ENCODE measurements at regions not wholly inside any gene's neighbourhood (a gene's known extent, or its start where the extent isn't known, plus 50 kb on each side); places are given as distances from the start of the nearest gene placed in this dataset.
A peak's percentile ranks its signal among the peaks of the same experiment; 100 is the strongest.

DNA sequence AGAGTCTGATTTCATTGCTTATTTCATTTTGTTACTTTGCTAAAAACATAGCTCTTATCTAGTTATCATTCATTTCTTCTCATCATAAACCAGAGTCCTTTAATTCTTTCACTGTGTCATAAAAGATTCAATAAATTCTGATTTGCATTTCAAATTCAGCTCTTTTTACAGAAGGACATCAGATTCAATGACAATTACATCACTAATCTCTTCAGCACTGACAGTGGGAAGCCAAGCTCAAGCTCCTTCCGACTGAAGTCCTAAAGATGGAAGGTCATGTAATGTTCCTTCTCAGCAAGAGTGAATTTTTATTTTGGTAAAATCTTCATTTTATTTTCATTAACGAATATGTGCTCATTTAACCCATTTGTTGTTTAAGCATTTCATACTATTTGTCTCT is 530.7 kb upstream of the ADGRL2 start:
- peak; percentile 53 for DNase-seq (ENCODE audit: low spot score)
- no peaks in the 10 kb centered on the region for H3K27me3 ChIP-seq (replicated peaks; ENCODE audit: insufficient read depth, low read depth, low read length, poor library complexity)
- no peaks in the 10 kb centered on the region for H3K36me3 ChIP-seq (ENCODE audit: insufficient read depth, low read length, poor library complexity, severe bottlenecking)
- ChIA-PET CTCF (no interaction called here), POLR2A (ENCODE audit: low non-redundant PET) (no interaction called here)
- H3K9me3 ChIP-seq (ENCODE audit: low read depth, low read length, poor library complexity, severe bottlenecking), result no peaks in the 10 kb centered on the region
- no TSS peak for BruUV-seq (replicated peaks)
- H3K4me1 ChIP-seq (ENCODE audit: insufficient read depth, low read length, poor library complexity, severe bottlenecking), result peaks cover 41% of the 10 kb centered on the region
- TF ChIP-seq CTCF (conservative IDR thresholded peaks at IDR 0.05; ENCODE audit: low read depth, low read length) (no peak), EZH2 (IDR thresholded peaks at IDR 0.05; ENCODE audit: borderline replicate concordance, low read depth, low read length, poor library complexity, severe bottlenecking) (no peak)
- H3K4me3 ChIP-seq (ENCODE audit: low read depth, low read length, poor library complexity, severe bottlenecking), result no peak overlapping the region
- H3K27ac ChIP-seq (ENCODE audit: low read depth, low read length, poor library complexity, severe bottlenecking), result no peak overlapping the region
- intact Hi-C loops (cut with micrococcal nuclease; ENCODE audit: unreplicated experiment), result no loop called here

- POLR2A ChIA-PET (ENCODE audit: low non-redundant PET), result no interaction called here
- Histone ChIP-seq H3K4me1 (ENCODE audit: insufficient read depth, low read length, poor library complexity, severe bottlenecking) (peaks cover 28% of the 10 kb centered on the region), H3K27ac (ENCODE audit: low read depth, low read length, poor library complexity, severe bottlenecking) (no peak overlapping the region), H3K4me3 (ENCODE audit: low read depth, low read length, poor library complexity, severe bottlenecking) (no peak overlapping the region), H3K27me3 (replicated peaks; ENCODE audit: insufficient read depth, low read depth, low read length, poor library complexity) (no peaks in the 10 kb centered on the region), H3K36me3 (ENCODE audit: insufficient read depth, low read length, poor library complexity, severe bottlenecking) (no peaks in the 10 kb centered on the region), H3K9me3 (ENCODE audit: low read depth, low read length, poor library complexity, severe bottlenecking) (no peaks in the 10 kb centered on the region)
- intact Hi-C loops (cut with micrococcal nuclease; ENCODE audit: unreplicated experiment), result no loop called here
- CTCF ChIA-PET, result no interaction called here
- no peak for TF ChIP-seq CTCF (conservative IDR thresholded peaks at IDR 0.05; ENCODE audit: low read depth, low read length)
- TF ChIP-seq EZH2 (IDR thresholded peaks at IDR 0.05; ENCODE audit: borderline replicate concordance, low read depth, low read length, poor library complexity, severe bottlenecking), result no peak
- BruUV-seq (replicated peaks), result no TSS peak
- peak; percentile 24 for DNase-seq (ENCODE audit: low spot score)
These were observed 535.8 kb upstream of the ADGRL2 start for GRCh38 chr1:81264976-81265375.

DNA sequence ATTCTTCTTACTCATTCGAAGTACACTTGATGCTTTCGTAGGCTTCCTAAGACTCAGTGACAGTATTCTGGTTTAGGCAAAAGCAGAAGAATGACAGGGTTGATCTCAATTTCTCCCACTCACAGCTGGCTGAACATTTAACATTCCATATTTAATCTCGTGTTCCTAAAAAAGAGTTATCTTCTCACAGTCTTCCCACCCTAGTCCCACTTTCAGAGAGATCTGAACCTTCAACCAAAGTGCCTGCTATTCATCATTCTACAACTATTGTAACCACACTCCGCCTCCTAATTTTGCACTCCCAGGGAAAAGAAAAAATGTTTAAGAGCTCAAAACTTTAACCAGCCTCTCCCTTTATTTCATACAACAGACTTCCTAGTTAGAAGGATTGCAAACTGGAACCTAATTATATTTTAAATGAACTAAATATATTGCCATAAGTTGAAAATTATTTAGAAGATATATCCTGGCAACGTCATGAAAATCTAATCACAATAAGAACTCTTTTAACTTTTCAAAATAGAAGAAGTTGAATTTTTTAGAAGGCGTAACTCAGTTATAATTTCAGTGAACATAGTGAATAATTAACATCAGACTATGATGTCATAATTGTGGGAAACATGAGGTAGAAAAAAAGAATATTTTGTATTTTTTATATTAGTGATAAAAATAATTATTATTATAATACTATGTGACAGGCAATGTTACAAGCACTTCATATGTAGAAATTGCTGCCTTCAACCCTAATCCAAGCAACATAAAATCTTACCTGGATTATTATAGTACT is 540.9 kb upstream of the ADGRL2 start:
- no peak overlapping the region for H3K27ac ChIP-seq (ENCODE audit: low read depth, low read length, poor library complexity, severe bottlenecking)
- no peaks in the 10 kb centered on the region for H3K36me3 ChIP-seq (ENCODE audit: insufficient read depth, low read length, poor library complexity, severe bottlenecking)
- H3K4me1 ChIP-seq (ENCODE audit: insufficient read depth, low read length, poor library complexity, severe bottlenecking), result peaks cover under 1% of the 10 kb centered on the region
- intact Hi-C loops (cut with micrococcal nuclease; ENCODE audit: unreplicated experiment), result no loop called here
- H3K4me3 ChIP-seq (ENCODE audit: low read depth, low read length, poor library complexity, severe bottlenecking), result no peak overlapping the region
- H3K27me3 ChIP-seq (replicated peaks; ENCODE audit: insufficient read depth, low read depth, low read length, poor library complexity), result no peaks in the 10 kb centered on the region
- no peak for DNase-seq (ENCODE audit: low spot score)
- POLR2A ChIA-PET (ENCODE audit: low non-redundant PET), result no interaction called here
- BruUV-seq (replicated peaks), result no TSS peak
- H3K9me3 ChIP-seq (ENCODE audit: low read depth, low read length, poor library complexity, severe bottlenecking), result no peaks in the 10 kb centered on the region
- CTCF ChIA-PET, result no interaction called here
- no peak for TF ChIP-seq CTCF (conservative IDR thresholded peaks at IDR 0.05; ENCODE audit: low read depth, low read length)
- TF ChIP-seq EZH2 (IDR thresholded peaks at IDR 0.05; ENCODE audit: borderline replicate concordance, low read depth, low read length, poor library complexity, severe bottlenecking), result no peak

Measured in A673 (cell line).